ENCODE measurements at regions not wholly inside any gene's neighbourhood (a gene's known extent, or its start where the extent isn't known, plus 50 kb on each side); places are given as distances from the start of the nearest gene placed in this dataset.

DNA sequence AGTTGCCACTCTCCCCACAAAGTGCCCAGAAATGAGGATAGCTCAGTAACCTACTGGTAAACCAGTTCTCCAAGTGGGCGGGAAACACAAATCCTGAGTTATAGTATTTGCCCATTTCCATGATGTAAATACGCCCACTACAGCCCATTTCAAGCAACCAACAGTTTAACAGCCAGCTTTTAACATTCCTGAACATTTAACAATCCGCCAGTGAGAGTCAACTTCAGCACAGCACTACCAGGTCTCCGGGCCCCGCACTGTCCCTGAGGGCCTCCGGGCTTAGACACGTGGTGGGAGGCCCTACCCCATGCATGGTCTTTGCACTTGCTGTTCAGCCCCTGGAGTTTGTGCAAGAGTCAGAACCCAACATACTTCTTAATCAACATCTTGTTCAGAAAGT lies 132.0 kb upstream of the CTTNBP2NL start:
- DNase-seq (ENCODE audit: low spot score) = no peak

- DNase-seq (ENCODE audit: low spot score) = peak; percentile 77
Observed at GRCh38 chr1:112264553-112264952, 131.5 kb upstream of the CTTNBP2NL start.

GRCh38 chr1:112265931-112266330 lies 130.1 kb upstream of the CTTNBP2NL start:
- DNase-seq (ENCODE audit: low spot score) = peak; percentile 55

DNA sequence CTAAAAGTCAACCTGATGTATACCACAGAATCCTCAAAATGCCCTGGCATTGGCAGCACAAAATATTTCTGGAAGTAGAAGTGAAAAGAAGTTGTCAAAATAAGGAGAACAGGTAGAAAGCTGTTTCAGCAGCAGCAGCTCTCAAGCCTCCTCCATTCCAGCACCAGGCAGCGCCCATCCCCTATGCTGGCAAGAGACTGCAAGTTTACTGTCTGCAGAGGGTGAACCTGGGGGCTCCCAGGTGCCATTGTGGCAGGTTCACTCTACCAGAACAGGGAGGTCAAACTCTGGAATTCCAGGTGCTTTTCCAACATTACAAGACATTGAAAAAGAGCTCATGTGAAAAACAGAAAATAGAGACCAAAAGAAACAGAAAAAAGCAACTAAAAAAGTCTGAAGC lies 128.8 kb upstream of the CTTNBP2NL start:
- no peak for DNase-seq (ENCODE audit: low spot score)

DNA sequence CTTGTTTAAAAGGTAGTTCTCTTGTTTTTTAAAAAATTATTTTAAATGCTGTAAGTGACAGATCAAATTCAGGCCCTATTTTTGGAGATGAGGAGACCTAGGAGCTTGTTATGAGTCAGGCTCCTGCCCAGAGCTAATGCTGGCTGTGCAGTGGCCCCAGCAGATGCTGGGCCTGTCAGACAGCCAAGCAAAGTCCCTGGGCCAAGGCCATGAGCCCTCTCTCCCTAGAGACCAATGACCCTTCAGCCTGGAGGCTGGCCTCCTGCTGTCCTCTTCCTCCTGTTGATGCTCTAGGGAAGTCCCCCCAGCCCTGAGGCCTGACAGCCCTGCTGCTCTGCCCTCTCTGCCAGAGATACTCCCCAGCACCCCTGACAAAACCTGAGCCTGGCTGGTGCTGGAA lies 128.1 kb upstream of the CTTNBP2NL start:
- DNase-seq (ENCODE audit: low spot score) = peak; percentile 5

DNA sequence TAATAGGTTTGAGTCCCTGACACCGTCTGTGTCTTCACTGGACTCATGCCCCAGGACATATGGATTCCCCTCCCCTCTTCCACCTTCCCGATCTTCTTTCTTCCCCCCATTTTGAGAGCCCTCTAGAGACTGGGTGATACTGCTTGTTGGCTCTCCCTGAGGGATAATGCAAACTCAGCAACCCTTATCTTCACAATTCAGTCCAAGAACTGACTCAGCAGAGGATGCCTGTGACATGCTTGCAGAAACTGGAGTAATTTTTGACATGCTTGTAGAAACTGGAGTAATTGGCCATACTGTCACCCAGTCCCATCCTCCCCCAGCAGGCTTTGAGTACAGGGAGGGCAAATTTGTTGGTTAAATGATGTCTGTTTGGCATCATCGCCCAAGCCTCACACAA lies 127.6 kb upstream of the CTTNBP2NL start:
- peak; percentile 34 for DNase-seq (ENCODE audit: low spot score)

DNA sequence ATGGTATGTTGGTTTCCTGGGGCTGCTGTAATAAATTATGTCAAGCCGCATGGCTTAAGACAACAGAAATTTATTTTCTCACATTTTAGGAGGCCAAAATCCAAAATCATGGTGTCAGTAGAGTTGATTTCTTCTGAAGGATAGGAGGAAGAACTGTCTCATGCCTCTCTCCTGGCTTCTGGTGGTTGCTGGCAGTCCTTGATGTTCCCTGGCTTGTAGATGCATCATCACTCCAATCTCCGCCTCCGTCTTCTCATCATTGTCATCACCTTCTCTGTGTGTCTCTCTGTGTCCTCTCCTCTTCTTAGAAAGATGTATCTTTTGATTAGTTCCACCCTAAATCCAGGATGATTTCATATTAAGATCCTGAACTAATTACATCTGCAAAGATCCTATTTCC lies 124.7 kb upstream of the CTTNBP2NL start:
- DNase-seq (ENCODE audit: low spot score) = no peak

GRCh38 chr1:112272101-112272772 lies 123.8 kb upstream of the CTTNBP2NL start:
- DNase-seq (ENCODE audit: low spot score) = no peak

DNA sequence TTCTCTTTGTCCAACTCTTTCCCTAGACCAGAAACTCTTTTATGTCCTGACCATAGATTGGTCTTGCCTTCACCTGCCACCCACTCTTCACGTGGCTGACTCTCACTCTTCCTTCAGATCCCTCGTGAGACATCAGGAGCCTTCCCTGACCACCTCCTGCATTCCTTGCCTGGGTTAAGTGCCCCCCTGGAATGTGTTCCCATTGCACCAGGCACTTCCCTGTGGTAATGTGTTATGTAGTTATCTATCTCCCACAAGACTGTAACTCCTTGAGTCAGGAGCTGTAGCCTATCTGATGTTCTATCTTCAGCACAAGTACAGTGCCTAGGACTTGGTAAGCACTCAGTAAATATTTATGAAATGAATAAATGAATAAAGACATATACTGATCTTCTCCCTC lies 111.2 kb upstream of the CTTNBP2NL start:
- DNase-seq (ENCODE audit: low spot score) = no peak

GRCh38 chr1:112285316-112285715 lies 110.7 kb upstream of the CTTNBP2NL start:
- DNase-seq (ENCODE audit: low spot score) = no peak

DNA sequence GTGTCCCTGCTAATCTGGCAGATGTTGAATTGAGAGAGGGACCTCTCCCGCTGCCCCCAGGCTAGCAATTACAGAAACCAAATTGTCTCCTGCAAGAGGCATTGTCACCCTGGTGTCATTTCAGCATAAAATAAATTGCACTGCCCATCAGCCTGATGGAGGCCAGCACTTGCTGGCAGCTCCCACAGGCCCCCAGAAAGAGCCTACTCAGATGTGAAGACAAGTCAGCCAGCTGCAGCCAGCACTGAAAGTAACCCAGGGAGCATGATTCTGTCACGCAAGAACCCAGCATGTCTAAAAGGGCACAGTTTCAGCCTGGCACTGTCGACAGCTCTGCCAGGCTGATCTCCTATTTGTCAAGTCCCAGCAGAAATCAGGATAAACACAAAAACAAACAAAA lies 110.3 kb upstream of the CTTNBP2NL start:
- DNase-seq (ENCODE audit: low spot score) = no peak

DNA sequence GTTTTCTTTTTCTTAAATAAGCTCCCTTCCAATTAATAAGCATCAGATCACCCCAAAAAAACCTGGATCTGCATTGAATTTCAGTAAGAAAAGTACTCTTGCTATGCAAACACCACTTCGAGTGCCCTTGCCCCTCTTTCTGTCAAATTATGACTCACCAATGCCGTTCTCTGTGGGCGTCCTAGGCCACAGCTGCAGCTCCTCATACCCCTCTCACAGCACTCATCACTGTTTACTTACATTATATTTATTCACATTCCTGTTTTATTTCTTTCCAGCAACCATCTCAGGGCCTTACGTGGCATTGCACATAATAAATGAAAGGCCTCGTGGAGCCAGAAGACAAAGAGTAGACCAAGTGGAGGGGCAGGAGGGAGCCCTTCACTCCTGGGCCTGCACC lies 99.1 kb upstream of the CTTNBP2NL start:
- DNase-seq (ENCODE audit: low spot score) = no peak

GRCh38 chr1:112297536-112297935 lies 98.5 kb upstream of the CTTNBP2NL start:
- DNase-seq (ENCODE audit: low spot score) = no peak

GRCh38 chr1:112298558-112298957 lies 97.5 kb upstream of the CTTNBP2NL start:
- DNase-seq (ENCODE audit: low spot score) = peak; percentile 24

GRCh38 chr1:112304126-112304525 lies 91.9 kb upstream of the CTTNBP2NL start:
- DNase-seq (ENCODE audit: low spot score) = peak; percentile 75

GRCh38 chr1:112304612-112305011 lies 91.4 kb upstream of the CTTNBP2NL start:
- no peak for DNase-seq (ENCODE audit: low spot score)

DNA sequence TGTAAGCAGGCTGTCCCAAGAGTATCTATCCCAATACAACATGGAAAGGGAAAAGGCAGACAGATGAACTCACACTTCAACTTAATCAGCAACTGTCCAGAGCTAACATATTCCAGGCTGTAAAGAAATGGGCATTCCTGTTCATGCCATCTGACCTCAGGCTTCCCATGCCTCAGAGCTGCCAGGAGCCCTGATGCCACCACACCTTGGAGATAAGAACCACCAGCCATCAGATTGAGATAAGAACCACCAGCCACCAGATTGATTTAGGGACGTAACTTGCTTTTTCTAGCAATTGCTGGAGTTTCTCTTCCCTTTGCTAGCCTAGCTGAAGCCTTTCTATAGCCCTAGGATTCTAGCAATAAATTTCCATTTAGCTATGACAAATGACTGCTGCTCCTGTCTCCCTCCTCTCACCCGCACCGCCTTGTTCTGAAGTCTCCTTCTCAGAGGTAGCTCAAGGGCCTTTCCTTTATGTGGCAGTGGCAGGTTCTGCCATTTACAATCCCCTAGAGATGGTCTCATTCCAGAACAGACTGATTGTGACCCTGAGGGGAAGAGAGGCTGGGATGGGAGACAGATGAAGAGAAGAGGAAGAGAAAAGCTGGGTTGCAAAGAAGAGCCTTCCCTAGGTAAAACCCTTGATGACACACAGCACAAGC lies 88.0 kb upstream of the CTTNBP2NL start:
- no peak for DNase-seq (ENCODE audit: low spot score)

DNA sequence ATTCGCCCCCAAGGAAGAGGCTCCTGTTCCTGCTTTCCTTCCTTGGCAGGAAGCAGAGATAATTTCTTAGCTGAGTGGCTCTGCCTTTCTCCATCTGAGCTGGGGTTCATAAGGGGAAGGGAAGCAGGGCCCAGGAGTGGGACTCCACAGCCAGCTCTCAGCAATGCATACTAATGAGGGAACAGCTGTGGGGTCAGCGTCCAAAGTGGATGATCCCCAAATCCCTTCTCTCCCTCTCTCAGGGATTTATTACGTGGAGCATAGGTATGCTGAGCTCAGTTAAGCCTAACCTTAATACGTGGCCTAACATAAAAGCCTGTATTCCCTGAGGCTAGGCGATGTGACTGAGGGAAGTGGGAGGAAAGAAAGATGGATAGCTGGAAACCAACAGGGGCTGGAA lies 87.3 kb upstream of the CTTNBP2NL start:
- DNase-seq (ENCODE audit: low spot score) = peak; percentile 50

DNA sequence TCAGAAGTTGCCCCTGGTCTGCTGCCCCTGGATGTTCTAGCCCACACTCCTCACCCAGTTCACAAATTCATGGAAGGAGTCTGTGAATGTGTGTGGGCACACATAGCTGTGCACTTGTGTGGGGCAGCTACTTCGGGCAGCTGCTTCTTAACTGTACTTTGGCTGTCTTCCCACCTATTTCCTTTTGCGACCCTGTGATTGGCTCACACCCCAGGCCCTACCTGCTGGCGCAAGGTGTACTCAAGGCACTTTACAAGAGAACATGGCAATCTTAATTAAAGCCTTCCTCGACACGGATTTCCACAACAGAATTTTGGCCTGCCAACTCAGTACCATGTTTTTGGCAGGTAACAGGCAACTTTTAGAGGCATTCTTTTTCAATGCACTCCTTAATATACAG lies 86.5 kb upstream of the CTTNBP2NL start:
- no peak for DNase-seq (ENCODE audit: low spot score)

- DNase-seq (ENCODE audit: low spot score) = no peak
Observed at GRCh38 chr1:112312315-112312714, 83.7 kb upstream of the CTTNBP2NL start.

DNA sequence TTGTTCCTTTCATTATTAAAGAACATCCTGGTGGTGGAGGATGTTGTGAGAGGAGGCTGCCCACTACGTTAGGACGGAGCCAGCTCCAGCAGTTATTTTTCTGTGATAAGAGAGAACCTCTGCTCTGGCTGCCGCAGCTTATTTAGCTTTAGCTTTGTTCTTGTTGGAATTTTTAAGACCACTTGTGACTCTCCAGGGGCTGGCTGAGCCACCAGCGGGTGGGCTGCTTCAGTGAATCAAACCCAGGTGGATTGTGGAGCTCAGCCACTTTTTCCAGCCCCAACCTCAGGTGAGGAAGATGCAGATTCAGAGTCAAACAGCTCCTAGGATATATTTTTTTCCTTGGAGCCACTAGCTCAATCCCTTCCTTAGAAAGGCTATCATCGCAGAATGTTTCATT lies 83.1 kb upstream of the CTTNBP2NL start:
- no peak for DNase-seq (ENCODE audit: low spot score)

DNA sequence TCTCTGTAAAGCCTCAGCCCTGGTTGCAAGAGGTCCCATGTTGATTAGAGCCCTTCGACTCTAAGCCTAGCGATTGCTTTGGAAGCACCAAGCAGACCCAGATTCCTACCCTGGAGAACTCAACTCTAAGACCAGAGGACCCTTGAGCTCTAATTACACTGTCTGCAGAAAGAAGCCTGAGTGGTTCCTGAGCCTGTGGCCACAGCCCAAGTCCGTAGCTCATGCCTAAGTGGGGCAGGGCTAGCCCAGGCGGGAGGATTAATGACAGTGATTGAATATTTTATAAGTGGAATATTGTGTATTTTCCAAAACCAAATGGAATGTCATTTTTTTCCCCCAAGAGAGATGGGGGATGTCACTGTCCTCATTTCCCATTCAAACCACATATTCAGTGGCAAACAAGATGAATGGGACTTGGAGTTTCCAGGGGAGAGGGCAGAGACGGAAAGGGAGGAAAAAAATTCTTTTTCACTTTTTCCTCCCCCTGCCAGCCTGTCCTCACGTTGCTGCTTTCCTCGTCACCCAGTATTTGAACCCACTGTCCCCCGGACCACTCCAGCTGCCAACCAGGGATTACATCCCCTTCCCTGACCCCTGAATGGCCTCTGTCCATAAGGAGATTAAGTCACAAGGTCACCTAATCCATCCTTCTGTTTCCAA lies 79.6 kb upstream of the CTTNBP2NL start:
- DNase-seq (ENCODE audit: low spot score) = no peak

- DNase-seq (ENCODE audit: low spot score) = peak; percentile 73
Observed at GRCh38 chr1:112317140-112317539, 78.9 kb upstream of the CTTNBP2NL start.
